Hepatocyte (in vitro differentiated cells): ENCODE measurements at regions not wholly inside any gene's neighbourhood (a gene's known extent, or its start where the extent isn't known, plus 50 kb on each side); places are given as distances from the start of the nearest gene placed in this dataset.

Source experiments
- EZH2 ChIP-seq: fragments of 200-600 bp; sonication (generic); IDR thresholded peaks from 2 replicates; pipeline ENCODE4 v1.6.1; 2016; ENCODE audit warnings: antibody characterized with exemption, mild to moderate bottlenecking, borderline replicate concordance
- EZH2phosphoT487 ChIP-seq: fragments of 200-600 bp; sonication (generic); IDR thresholded peaks from one replicate; pipeline ENCODE4 v1.6.1; 2018; ENCODE audit warnings: antibody characterized with exemption, mild to moderate bottlenecking, low read depth, moderate library complexity; ENCODE audit not compliant: unreplicated experiment, severe bottlenecking
- TF ChIP-seq, protein P1 (sequence below): fragments of 200-600 bp; sonication (generic); IDR thresholded peaks from 2 replicates; pipeline ENCODE4 v1.5.1; 2016; ENCODE audit warnings: antibody characterized with exemption, mild to moderate bottlenecking; ENCODE audit not compliant: poor library complexity

DNA sequence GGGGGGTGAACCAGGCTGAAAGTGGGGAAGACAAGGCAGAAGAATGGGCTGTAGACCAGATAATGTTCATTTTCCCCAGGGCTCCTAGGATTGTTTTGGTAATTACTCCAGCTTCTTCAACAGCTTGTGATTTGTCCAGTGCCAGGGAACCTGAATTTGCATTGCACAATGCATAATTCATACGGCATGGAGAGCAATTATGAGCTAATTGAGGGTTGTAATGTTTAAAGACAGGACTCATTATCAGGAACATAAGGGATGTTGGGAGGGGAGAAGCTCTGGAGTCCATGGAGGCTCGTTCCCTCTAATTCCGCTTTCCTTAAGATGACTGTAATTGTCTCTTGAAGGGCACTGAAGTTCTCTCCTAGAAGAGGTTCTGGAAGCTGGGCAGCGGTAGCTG is 405.0 kb upstream of the ZMIZ1 start:
- TF ChIP-seq, protein P1, sequence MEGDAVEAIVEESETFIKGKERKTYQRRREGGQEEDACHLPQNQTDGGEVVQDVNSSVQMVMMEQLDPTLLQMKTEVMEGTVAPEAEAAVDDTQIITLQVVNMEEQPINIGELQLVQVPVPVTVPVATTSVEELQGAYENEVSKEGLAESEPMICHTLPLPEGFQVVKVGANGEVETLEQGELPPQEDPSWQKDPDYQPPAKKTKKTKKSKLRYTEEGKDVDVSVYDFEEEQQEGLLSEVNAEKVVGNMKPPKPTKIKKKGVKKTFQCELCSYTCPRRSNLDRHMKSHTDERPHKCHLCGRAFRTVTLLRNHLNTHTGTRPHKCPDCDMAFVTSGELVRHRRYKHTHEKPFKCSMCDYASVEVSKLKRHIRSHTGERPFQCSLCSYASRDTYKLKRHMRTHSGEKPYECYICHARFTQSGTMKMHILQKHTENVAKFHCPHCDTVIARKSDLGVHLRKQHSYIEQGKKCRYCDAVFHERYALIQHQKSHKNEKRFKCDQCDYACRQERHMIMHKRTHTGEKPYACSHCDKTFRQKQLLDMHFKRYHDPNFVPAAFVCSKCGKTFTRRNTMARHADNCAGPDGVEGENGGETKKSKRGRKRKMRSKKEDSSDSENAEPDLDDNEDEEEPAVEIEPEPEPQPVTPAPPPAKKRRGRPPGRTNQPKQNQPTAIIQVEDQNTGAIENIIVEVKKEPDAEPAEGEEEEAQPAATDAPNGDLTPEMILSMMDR, result no peak
- TF ChIP-seq EZH2phosphoT487 (no peak), EZH2 (no peak)
